ENCODE measurements at regions not wholly inside any gene's neighbourhood (a gene's known extent, or its start where the extent isn't known, plus 50 kb on each side); places are given as distances from the start of the nearest gene placed in this dataset.

DNA sequence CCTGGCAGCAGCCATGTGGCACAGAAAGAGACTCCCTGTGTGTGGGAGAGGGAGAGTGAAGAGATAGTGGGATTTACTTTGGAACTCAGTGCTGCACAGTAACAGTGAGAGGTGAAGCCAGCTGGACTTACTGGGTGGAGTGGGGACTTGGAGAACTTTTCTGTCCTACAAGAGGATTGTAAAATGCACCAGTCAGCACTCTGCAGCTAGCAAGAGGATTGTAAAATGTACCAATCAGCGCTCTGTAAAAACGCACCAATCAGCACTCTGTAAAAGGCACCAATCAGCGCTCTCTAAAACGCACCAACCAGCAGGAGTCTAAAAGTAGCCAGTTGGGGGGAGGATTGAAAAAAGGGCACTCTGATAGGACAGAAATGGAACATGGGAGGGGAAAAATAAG lies 688.8 kb upstream of the ALCAM start:
- ChIA-PET SMC1A (ENCODE audit: uncharacterized antibody, unreplicated experiment) (no interaction called here), POLR2A (no interaction called here), CTCF (interaction anchor here (1.6 kb wide), 1 partner anchor 840 kb away, joined by 3 read pairs; no protein-coding TSS in a partner anchor), RAD21 (ENCODE audit: unreplicated experiment) (no interaction called here)
- in situ Hi-C loops (cut with MboI): no loop called here
- Histone ChIP-seq H3K4me2 (ENCODE audit: control insufficient read depth, insufficient read depth) (no peak overlapping the region), H2AFZ (ENCODE audit: control insufficient read depth, low read depth, low read length) (no peak overlapping the region), H4K20me1 (ENCODE audit: control insufficient read depth, insufficient read depth) (no peaks in the 10 kb centered on the region), H3K4me3 (no peak overlapping the region), H3K27ac (ENCODE audit: control insufficient read depth, insufficient read depth) (no peak overlapping the region), H3K9ac (ENCODE audit: control insufficient read depth, insufficient read depth, low read length) (no peak overlapping the region), H3K9me3 (replicated peaks; ENCODE audit: control insufficient read depth, insufficient read depth, low read length) (no peaks in the 10 kb centered on the region), H3K27me3 (replicated peaks in 1 of 2; ENCODE audit: control insufficient read depth in 2 of 2, insufficient read depth in 2 of 2, low read length in 1 of 2) (no peaks in the 10 kb centered on the region), H3K79me2 (ENCODE audit: control insufficient read depth, insufficient read depth, low read length) (no peaks in the 10 kb centered on the region), H3K36me3 (ENCODE audit: control insufficient read depth in 2 of 2, insufficient read depth in 2 of 2, low read length in 1 of 2) (no peaks in the 10 kb centered on the region), H3K4me1 (ENCODE audit: control insufficient read depth, insufficient read depth, low read length) (no peaks in the 10 kb centered on the region)
- TF ChIP-seq, protein P1, sequence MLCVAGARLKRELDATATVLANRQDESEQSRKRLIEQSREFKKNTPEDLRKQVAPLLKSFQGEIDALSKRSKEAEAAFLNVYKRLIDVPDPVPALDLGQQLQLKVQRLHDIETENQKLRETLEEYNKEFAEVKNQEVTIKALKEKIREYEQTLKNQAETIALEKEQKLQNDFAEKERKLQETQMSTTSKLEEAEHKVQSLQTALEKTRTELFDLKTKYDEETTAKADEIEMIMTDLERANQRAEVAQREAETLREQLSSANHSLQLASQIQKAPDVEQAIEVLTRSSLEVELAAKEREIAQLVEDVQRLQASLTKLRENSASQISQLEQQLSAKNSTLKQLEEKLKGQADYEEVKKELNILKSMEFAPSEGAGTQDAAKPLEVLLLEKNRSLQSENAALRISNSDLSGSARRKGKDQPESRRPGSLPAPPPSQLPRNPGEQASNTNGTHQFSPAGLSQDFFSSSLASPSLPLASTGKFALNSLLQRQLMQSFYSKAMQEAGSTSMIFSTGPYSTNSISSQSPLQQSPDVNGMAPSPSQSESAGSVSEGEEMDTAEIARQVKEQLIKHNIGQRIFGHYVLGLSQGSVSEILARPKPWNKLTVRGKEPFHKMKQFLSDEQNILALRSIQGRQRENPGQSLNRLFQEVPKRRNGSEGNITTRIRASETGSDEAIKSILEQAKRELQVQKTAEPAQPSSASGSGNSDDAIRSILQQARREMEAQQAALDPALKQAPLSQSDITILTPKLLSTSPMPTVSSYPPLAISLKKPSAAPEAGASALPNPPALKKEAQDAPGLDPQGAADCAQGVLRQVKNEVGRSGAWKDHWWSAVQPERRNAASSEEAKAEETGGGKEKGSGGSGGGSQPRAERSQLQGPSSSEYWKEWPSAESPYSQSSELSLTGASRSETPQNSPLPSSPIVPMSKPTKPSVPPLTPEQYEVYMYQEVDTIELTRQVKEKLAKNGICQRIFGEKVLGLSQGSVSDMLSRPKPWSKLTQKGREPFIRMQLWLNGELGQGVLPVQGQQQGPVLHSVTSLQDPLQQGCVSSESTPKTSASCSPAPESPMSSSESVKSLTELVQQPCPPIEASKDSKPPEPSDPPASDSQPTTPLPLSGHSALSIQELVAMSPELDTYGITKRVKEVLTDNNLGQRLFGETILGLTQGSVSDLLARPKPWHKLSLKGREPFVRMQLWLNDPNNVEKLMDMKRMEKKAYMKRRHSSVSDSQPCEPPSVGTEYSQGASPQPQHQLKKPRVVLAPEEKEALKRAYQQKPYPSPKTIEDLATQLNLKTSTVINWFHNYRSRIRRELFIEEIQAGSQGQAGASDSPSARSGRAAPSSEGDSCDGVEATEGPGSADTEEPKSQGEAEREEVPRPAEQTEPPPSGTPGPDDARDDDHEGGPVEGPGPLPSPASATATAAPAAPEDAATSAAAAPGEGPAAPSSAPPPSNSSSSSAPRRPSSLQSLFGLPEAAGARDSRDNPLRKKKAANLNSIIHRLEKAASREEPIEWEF (IDR thresholded peaks at IDR 0.05; ENCODE audit: insufficient replicate concordance, low read depth, low read length): no peak
- TF ChIP-seq JUND (IDR thresholded peaks at IDR 0.05; ENCODE audit: low read depth, low read length) (no peak), SMAD5 (IDR thresholded peaks at IDR 0.05; ENCODE audit: low read depth) (no peak), SMARCA5 (IDR thresholded peaks at IDR 0.05) (no peak), ZBED1 (IDR thresholded peaks at IDR 0.05; ENCODE audit: borderline replicate concordance) (no peak), PML (IDR thresholded peaks at IDR 0.05; ENCODE audit: low read length) (no peak), CBX3 (IDR thresholded peaks at IDR 0.05; ENCODE audit: borderline replicate concordance, low read depth) (no peak), YY1 (IDR thresholded peaks at IDR 0.05; ENCODE audit: low read depth, low read length) (no peak), ZNF24 (IDR thresholded peaks at IDR 0.05) (no peak), SREBF1 (IDR thresholded peaks at IDR 0.05; ENCODE audit: low read length) (no peak)
- TF ChIP-seq, protein P2, sequence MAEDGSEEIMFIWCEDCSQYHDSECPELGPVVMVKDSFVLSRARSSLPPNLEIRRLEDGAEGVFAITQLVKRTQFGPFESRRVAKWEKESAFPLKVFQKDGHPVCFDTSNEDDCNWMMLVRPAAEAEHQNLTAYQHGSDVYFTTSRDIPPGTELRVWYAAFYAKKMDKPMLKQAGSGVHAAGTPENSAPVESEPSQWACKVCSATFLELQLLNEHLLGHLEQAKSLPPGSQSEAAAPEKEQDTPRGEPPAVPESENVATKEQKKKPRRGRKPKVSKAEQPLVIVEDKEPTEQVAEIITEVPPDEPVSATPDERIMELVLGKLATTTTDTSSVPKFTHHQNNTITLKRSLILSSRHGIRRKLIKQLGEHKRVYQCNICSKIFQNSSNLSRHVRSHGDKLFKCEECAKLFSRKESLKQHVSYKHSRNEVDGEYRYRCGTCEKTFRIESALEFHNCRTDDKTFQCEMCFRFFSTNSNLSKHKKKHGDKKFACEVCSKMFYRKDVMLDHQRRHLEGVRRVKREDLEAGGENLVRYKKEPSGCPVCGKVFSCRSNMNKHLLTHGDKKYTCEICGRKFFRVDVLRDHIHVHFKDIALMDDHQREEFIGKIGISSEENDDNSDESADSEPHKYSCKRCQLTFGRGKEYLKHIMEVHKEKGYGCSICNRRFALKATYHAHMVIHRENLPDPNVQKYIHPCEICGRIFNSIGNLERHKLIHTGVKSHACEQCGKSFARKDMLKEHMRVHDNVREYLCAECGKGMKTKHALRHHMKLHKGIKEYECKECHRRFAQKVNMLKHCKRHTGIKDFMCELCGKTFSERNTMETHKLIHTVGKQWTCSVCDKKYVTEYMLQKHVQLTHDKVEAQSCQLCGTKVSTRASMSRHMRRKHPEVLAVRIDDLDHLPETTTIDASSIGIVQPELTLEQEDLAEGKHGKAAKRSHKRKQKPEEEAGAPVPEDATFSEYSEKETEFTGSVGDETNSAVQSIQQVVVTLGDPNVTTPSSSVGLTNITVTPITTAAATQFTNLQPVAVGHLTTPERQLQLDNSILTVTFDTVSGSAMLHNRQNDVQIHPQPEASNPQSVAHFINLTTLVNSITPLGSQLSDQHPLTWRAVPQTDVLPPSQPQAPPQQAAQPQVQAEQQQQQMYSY (CRISPR knock-in tag; IDR thresholded peaks at IDR 0.05): no peak
- TF ChIP-seq, protein P3, sequence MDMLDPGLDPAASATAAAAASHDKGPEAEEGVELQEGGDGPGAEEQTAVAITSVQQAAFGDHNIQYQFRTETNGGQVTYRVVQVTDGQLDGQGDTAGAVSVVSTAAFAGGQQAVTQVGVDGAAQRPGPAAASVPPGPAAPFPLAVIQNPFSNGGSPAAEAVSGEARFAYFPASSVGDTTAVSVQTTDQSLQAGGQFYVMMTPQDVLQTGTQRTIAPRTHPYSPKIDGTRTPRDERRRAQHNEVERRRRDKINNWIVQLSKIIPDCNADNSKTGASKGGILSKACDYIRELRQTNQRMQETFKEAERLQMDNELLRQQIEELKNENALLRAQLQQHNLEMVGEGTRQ (IDR thresholded peaks at IDR 0.05; ENCODE audit: borderline replicate concordance, low read depth, low read length): no peak
- ATAC-seq: no peak
- no TSS peak for BruUV-seq (replicated peaks)
- WGBS (ENCODE audit: insufficient coverage, insufficient replicate concordance, low lambda C conversion rate, missing lambda C conversion rate): 93% methylated on average over 4 of the region's 4 CpGs
- intact Hi-C loops (cut with micrococcal nuclease; ENCODE audit: unreplicated experiment): no loop called here
- DNase-seq (ENCODE audit: low read depth, low spot score): no peak
- FAIRE-seq: no peak
